GM18505 (cell line): ENCODE measurements at regions not wholly inside any gene's neighbourhood (a gene's known extent, or its start where the extent isn't known, plus 50 kb on each side); places are given as distances from the start of the nearest gene placed in this dataset.

Experiments
- ATAC-seq: cut with Tn5 transposase; IDR thresholded peaks from one replicate; pipeline ENCODE4 v1.9.1; 2021; ENCODE audit not compliant: unreplicated experiment
- POLR2A ChIP-seq: IDR thresholded peaks from 4 replicates; pipeline ENCODE4 v1.6.1; 2011; ENCODE audit warnings: borderline replicate concordance; ENCODE audit not compliant: insufficient read depth, insufficient read length; ENCODE audit errors: extremely low read depth

- no peak for ATAC-seq
- no peak for TF ChIP-seq POLR2A
Observed at GRCh38 chr5:108637134-108637533, 110.6 kb upstream of the FER start.

GRCh38 chr5:108636135-108636853 is 111.4 kb upstream of the FER start:
- TF ChIP-seq POLR2A: no peak
- ATAC-seq: no peak

GRCh38 chr5:108634617-108635288 is 112.9 kb upstream of the FER start:
- no peak for TF ChIP-seq POLR2A
- peak; percentile 68 for ATAC-seq

- TF ChIP-seq POLR2A: no peak
- ATAC-seq: no peak
Observed at GRCh38 chr5:108634010-108634616, 113.6 kb upstream of the FER start.

GRCh38 chr5:108629779-108630528 is 117.7 kb upstream of the FER start:
- ATAC-seq: no peak
- no peak for TF ChIP-seq POLR2A

- no peak for TF ChIP-seq POLR2A
- no peak for ATAC-seq
Observed at GRCh38 chr5:108625654-108626053, 122.0 kb upstream of the FER start.

- ATAC-seq: no peak
- TF ChIP-seq POLR2A: no peak
Observed at GRCh38 chr5:108623826-108624225, 123.9 kb upstream of the FER start.

- no peak for TF ChIP-seq POLR2A
- ATAC-seq: no peak
Observed at GRCh38 chr5:108620516-108620915, 127.2 kb upstream of the FER start.

GRCh38 chr5:108619815-108620214 is 127.9 kb upstream of the FER start:
- no peak for TF ChIP-seq POLR2A
- ATAC-seq: no peak

- no peak for TF ChIP-seq POLR2A
- ATAC-seq: no peak
Observed at GRCh38 chr5:108617467-108618435, 129.9 kb upstream of the FER start.

GRCh38 chr5:108615216-108615615 is 132.5 kb upstream of the FER start:
- TF ChIP-seq POLR2A: no peak

GRCh38 chr5:108607421-108607820 is 140.3 kb upstream of the FER start:
- no peak for TF ChIP-seq POLR2A
- ATAC-seq: no peak

More at GRCh38 chr5:108615216-108615615, 132.5 kb upstream of the FER start:
- ATAC-seq: no peak
